Vagina (tissue), 2 donors: ENCODE measurements at regions not wholly inside any gene's neighbourhood (a gene's known extent, or its start where the extent isn't known, plus 50 kb on each side); places are given as distances from the start of the nearest gene placed in this dataset.

Source experiments
- DNase-seq, 2 donors: peaks; one replicate each; pipeline ENCODE4 v3.0.0-alpha.2; 2017; ENCODE audit errors: extremely low spot score in 2 of 2
- H3K27ac ChIP-seq: fragments of 200-600 bp; sonication (generic); one replicate; pipeline ENCODE4 v1.5.1; 2019
- H3K27me3 ChIP-seq: fragments of 200-600 bp; sonication (generic); one replicate; pipeline ENCODE4 v1.5.1; 2019
- H3K36me3 ChIP-seq, 2 donors: fragments of 200-600 bp; sonication (generic); one replicate each; pipeline ENCODE4 v1.5.1; 2017 to 2019
- H3K4me1 ChIP-seq: fragments of 200-600 bp; sonication (generic); one replicate; pipeline ENCODE4 v1.5.1; 2019
- H3K4me3 ChIP-seq, 2 donors: fragments of 200-600 bp; sonication (generic); 1 replicate in 1 of 2; 2 replicates in 1 of 2; pipeline ENCODE4 v1.5.1; 2016 to 2019
- H3K9me3 ChIP-seq: fragments of 200-600 bp; sonication (generic); one replicate; pipeline ENCODE4 v1.5.1; 2019
- POLR2A ChIP-seq, 2 donors: fragments of 450-650 bp; IDR thresholded peaks; one replicate each; pipeline ENCODE4 v1.6.1; 2017; ENCODE audit warnings: antibody characterized with exemption in 2 of 2, mild to moderate bottlenecking in 2 of 2, moderate library complexity in 2 of 2
- POLR2AphosphoS5 ChIP-seq, 2 donors: sonication (generic); formaldehyde crosslinking; IDR thresholded peaks; one replicate each; pipeline ENCODE4 v1.9.0; 2017; ENCODE audit warnings: antibody characterized with exemption in 2 of 2, mild to moderate bottlenecking in 2 of 2, low read depth in 1 of 2; ENCODE audit not compliant: insufficient read depth in 1 of 2
- intact Hi-C: fragments of 100-400 bp; cut with DNase I; formaldehyde crosslinking; loops from one replicate; pipeline ENCODE4 v1.15.1; 2023
- TF ChIP-seq, protein P1 (sequence below), 3 experiments: fragments of 450-650 bp in 2 of 3; fragments of 200-600 bp in 1 of 3; sonication (generic) in 1 of 3; IDR thresholded peaks; one replicate each; pipeline ENCODE4 v1.5.1; 2017 to 2019; ENCODE audit warnings: antibody characterized with exemption in 3 of 3, mild to moderate bottlenecking in 2 of 3, moderate library complexity in 2 of 3

DNA sequence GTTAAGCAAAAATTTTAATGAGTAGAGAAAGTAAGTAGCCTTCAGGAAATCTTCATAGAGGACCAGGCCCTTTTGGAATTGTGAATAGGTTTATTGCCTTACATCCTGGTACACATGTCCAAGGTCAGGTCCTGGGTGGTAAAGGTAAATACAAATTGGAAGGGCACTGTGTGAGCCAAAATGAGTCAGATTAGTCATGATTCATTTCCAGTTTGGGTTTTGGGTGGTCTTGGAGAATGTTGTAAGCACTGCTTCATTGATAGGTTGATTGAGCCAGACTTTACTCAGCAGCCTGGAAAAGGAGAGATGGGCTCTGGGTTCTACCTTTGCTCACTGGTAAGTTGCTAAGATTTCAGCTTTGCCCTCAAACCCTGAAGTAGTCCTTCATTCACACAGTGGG, 82.5 kb upstream of the ZNF169 start:
- TF ChIP-seq POLR2A (IDR thresholded peaks at IDR 0.05) = no peak
- no peak for TF ChIP-seq POLR2AphosphoS5 (IDR thresholded peaks at IDR 0.05; ENCODE audit: insufficient read depth in 1 of 2, low read depth in 1 of 2)
- TF ChIP-seq, protein P1, sequence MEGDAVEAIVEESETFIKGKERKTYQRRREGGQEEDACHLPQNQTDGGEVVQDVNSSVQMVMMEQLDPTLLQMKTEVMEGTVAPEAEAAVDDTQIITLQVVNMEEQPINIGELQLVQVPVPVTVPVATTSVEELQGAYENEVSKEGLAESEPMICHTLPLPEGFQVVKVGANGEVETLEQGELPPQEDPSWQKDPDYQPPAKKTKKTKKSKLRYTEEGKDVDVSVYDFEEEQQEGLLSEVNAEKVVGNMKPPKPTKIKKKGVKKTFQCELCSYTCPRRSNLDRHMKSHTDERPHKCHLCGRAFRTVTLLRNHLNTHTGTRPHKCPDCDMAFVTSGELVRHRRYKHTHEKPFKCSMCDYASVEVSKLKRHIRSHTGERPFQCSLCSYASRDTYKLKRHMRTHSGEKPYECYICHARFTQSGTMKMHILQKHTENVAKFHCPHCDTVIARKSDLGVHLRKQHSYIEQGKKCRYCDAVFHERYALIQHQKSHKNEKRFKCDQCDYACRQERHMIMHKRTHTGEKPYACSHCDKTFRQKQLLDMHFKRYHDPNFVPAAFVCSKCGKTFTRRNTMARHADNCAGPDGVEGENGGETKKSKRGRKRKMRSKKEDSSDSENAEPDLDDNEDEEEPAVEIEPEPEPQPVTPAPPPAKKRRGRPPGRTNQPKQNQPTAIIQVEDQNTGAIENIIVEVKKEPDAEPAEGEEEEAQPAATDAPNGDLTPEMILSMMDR (IDR thresholded peaks at IDR 0.05) = no peak
- no peak overlapping the region for H3K27ac ChIP-seq
- H3K9me3 ChIP-seq = no peaks in the 10 kb centered on the region
- no peak for DNase-seq
- no peaks in the 10 kb centered on the region for H3K27me3 ChIP-seq
- peaks cover 72% of the 10 kb centered on the region for H3K4me1 ChIP-seq
- intact Hi-C loops = no loop called here
- no peak overlapping the region for H3K4me3 ChIP-seq
- peaks cover 0 to 26% of the 10 kb centered on the region in 2 donors for H3K36me3 ChIP-seq

- TF ChIP-seq POLR2AphosphoS5 (IDR thresholded peaks at IDR 0.05; ENCODE audit: insufficient read depth in 1 of 2, low read depth in 1 of 2) (no peak), POLR2A (IDR thresholded peaks at IDR 0.05) (no peak)
- TF ChIP-seq, protein P1 (IDR thresholded peaks at IDR 0.05) = no peak
- Histone ChIP-seq H3K27me3 (no peaks in the 10 kb centered on the region), H3K9me3 (no peaks in the 10 kb centered on the region), H3K36me3 (peaks cover 0 to 26% of the 10 kb centered on the region in 2 donors), H3K27ac (no peak overlapping the region), H3K4me1 (peaks cover 48% of the 10 kb centered on the region), H3K4me3 (no peak overlapping the region)
- no peak for DNase-seq
- intact Hi-C loops = no loop called here
These were observed 80.2 kb upstream of the ZNF169 start for GRCh38 chr9:94178927-94179326.

- Histone ChIP-seq H3K36me3 (peaks cover 0 to 15% of the 10 kb centered on the region in 2 donors), H3K27ac (no peak overlapping the region), H3K9me3 (no peaks in the 10 kb centered on the region), H3K4me3 (no peak overlapping the region), H3K4me1 (peaks cover 22% of the 10 kb centered on the region), H3K27me3 (no peaks in the 10 kb centered on the region)
- intact Hi-C loops = no loop called here
- TF ChIP-seq, protein P1 (IDR thresholded peaks at IDR 0.05) = no peak
- TF ChIP-seq POLR2AphosphoS5 (IDR thresholded peaks at IDR 0.05; ENCODE audit: insufficient read depth in 1 of 2, low read depth in 1 of 2) (no peak), POLR2A (IDR thresholded peaks at IDR 0.05) (no peak)
- no peak for DNase-seq
These were observed 77.5 kb upstream of the ZNF169 start for GRCh38 chr9:94181408-94182181.

DNA sequence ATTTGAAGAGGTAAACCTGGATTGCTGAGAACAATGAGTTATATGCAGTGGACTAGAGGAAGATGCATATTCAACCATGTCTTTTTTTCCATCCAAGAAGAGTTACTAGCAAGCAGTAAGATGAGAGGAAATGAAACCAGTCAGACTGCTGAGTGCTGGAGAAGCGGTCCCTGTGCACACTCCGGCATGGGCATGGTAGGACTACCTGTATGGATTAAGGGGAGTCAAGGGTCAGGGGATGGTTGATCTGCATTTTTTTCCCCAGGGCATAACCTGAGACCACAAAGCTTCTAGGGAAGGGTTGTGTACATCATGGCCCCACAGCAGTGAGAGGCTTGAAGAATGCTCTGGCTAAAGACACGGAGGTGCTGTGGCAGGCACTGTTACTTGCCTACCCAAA, 76.6 kb upstream of the ZNF169 start:
- H3K36me3 ChIP-seq = peaks cover 0 to 7% of the 10 kb centered on the region in 2 donors
- H3K4me1 ChIP-seq = peaks cover 12% of the 10 kb centered on the region
- H3K4me3 ChIP-seq = no peak overlapping the region
- intact Hi-C loops = no loop called here
- no peak for DNase-seq
- H3K27ac ChIP-seq = no peak overlapping the region
- no peaks in the 10 kb centered on the region for H3K27me3 ChIP-seq
- no peaks in the 10 kb centered on the region for H3K9me3 ChIP-seq
- TF ChIP-seq, protein P1 (IDR thresholded peaks at IDR 0.05) = no peak
- no peak for TF ChIP-seq POLR2AphosphoS5 (IDR thresholded peaks at IDR 0.05; ENCODE audit: insufficient read depth in 1 of 2, low read depth in 1 of 2)
- no peak for TF ChIP-seq POLR2A (IDR thresholded peaks at IDR 0.05)
